Neural progenitor cell (in vitro differentiated cells): ENCODE measurements at regions not wholly inside any gene's neighbourhood (a gene's known extent, or its start where the extent isn't known, plus 50 kb on each side); places are given as distances from the start of the nearest gene placed in this dataset.

ENCODE experiments used
- DNase-seq: peaks from one replicate; pipeline ENCODE4 v3.0.0-alpha.2; 2016; ENCODE audit warnings: low spot score
- H2AFZ ChIP-seq: fragments of 200-600 bp; sonication (generic); replicated peaks from 2 replicates; pipeline ENCODE4 v1.6.1; 2016; ENCODE audit warnings: antibody characterized with exemption
- H3F3A ChIP-seq: fragments of 200-600 bp; sonication (generic); 2 replicates; pipeline ENCODE4 v1.6.1; 2016; ENCODE audit warnings: antibody characterized with exemption, low read depth
- H3K27ac ChIP-seq: fragments of 200-600 bp; sonication (generic); 2 replicates; pipeline ENCODE4 v1.5.1; 2016; ENCODE audit warnings: mild to moderate bottlenecking
- H3K27me3 ChIP-seq: fragments of 200-600 bp; sonication (generic); 2 replicates; pipeline ENCODE4 v1.6.1; 2016; ENCODE audit warnings: mild to moderate bottlenecking, moderate library complexity
- H3K36me3 ChIP-seq: fragments of 200-600 bp; sonication (generic); 2 replicates; pipeline ENCODE4 v1.5.1; 2016
- H3K4me1 ChIP-seq: fragments of 200-600 bp; sonication (generic); 2 replicates; pipeline ENCODE4 v1.6.1; 2016; ENCODE audit warnings: mixed run types
- H3K4me2 ChIP-seq: fragments of 200-600 bp; sonication (generic); 2 replicates; pipeline ENCODE4 v1.6.1; 2016
- H3K4me3 ChIP-seq: fragments of 200-600 bp; sonication (generic); 2 replicates; pipeline ENCODE4 v1.5.1; 2016
- H3K79me2 ChIP-seq: fragments of 200-600 bp; sonication (generic); 2 replicates; pipeline ENCODE4 v1.6.1; 2016; ENCODE audit warnings: low read depth
- H3K9ac ChIP-seq: fragments of 200-600 bp; sonication (generic); 2 replicates; pipeline ENCODE4 v1.6.1; 2016
- H3K9me3 ChIP-seq: fragments of 200-600 bp; sonication (generic); 2 replicates; pipeline ENCODE4 v1.5.1; 2016; ENCODE audit warnings: low read depth
- H4K20me1 ChIP-seq: fragments of 200-600 bp; sonication (generic); 2 replicates; pipeline ENCODE4 v1.6.1; 2016; ENCODE audit warnings: low read depth
- H3K27ac Mint-ChIP-seq: 3 replicates; pipeline ENCODE4 v1.8.0; 2021; ENCODE audit warnings: mixed read lengths
- H3K27me3 Mint-ChIP-seq: 2 replicates; pipeline ENCODE4 v1.8.0; 2022; ENCODE audit warnings: low read depth, mild to moderate bottlenecking, inconsistent platforms, moderate library complexity, mixed read lengths; ENCODE audit not compliant: insufficient read depth
- H3K36me3 Mint-ChIP-seq: 3 replicates; pipeline ENCODE4 v1.8.0; 2021; ENCODE audit warnings: mixed read lengths
- H3K4me1 Mint-ChIP-seq: 3 replicates; pipeline ENCODE4 v1.8.0; 2021; ENCODE audit warnings: mixed read lengths
- H3K4me3 Mint-ChIP-seq: 3 replicates; pipeline ENCODE4 v1.8.0; 2021; ENCODE audit warnings: mild to moderate bottlenecking, moderate library complexity, mixed read lengths
- H3K9me3 Mint-ChIP-seq: 3 replicates; pipeline ENCODE4 v1.8.0; 2020; ENCODE audit warnings: mixed read lengths
- CTCF ChIP-seq: fragments of 200-600 bp; sonication (generic); IDR thresholded peaks from 2 replicates; pipeline ENCODE4 v1.5.1; 2017; ENCODE audit warnings: antibody characterized with exemption, mild to moderate bottlenecking
- EZH2 ChIP-seq: fragments of 200-600 bp; sonication (generic); IDR thresholded peaks from 2 replicates; pipeline ENCODE4 v1.6.1; 2017; ENCODE audit warnings: antibody characterized with exemption, mild to moderate bottlenecking, moderate library complexity
- EZH2phosphoT487 ChIP-seq: fragments of 200-600 bp; sonication (generic); IDR thresholded peaks from 2 replicates; pipeline ENCODE4 v1.6.1; 2017; ENCODE audit warnings: antibody characterized with exemption

DNA sequence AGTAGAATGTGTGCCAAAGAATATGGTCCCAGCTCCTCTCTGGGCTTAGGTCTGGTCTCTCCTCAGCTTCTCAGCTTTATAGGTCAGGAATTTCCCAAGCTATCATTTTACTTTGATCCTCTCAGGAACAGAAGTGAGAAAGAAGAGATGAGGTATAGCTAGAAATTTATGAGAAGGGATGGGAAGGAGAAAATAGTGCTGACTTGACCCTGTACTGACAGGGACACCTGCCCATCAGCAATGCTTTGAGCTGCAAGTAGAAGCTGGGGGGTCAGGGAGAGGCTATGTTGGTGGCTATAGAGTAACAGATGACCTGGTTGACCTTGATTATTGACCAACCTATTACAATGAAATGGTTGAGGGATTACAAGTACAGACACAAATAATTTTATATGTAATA, 75.0 kb downstream of the XCL2 start:
- TF ChIP-seq EZH2, result no peak
- TF ChIP-seq CTCF, result no peak
- no peak for TF ChIP-seq EZH2phosphoT487
- H3K4me2 ChIP-seq, result no peak overlapping the region

DNA sequence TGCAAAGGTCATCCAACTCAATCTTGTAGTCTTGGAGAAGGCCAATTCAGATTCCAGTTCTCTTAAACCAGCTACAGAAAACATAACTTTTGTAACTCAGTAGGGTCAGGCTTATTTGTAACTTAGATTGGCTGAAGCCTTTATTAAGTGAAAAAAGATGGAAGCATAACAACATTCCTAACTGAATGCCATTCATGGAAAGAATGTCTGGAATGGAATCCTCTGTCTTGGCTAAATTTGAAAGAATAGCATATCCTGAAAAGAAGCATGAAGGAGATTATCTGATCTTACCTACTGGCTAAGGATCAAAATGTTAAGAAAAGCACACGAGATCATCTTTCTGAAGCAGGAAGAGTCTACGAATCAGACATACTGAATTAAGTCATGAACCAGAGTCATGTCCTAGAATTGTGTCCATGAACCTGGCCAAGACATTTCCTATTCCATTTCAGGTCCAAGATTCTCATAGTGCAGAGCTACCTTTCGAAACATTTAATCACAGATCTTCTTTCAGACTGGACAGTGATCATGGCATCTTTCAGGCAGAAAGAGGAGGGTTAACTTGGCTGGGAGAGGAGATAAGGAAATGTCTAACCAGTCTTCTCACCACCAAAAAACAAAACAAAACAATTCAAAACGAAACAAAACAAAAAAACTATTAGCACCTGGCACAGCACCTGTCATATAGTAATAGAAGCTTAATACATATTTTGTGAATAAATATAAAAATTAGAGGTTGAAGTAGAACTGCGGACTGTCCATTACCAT, 75.6 kb downstream of the XCL2 start:
- Histone ChIP-seq H2AFZ (no peak overlapping the region), H3K9me3 (no peaks in the 10 kb centered on the region), H3K27ac (no peak overlapping the region), H4K20me1 (no peaks in the 10 kb centered on the region), H3K79me2 (no peaks in the 10 kb centered on the region), H3K4me1 (peaks cover 4% of the 10 kb centered on the region), H3K27me3 (no peaks in the 10 kb centered on the region), H3F3A (peaks cover 9% of the 10 kb centered on the region), H3K4me2 (no peak overlapping the region), H3K9ac (no peak overlapping the region), H3K4me3 (no peak overlapping the region), H3K36me3 (no peaks in the 10 kb centered on the region)
- Mint-ChIP-seq H3K4me3 (no peak overlapping the region), H3K9me3 (peaks cover 4% of the 10 kb centered on the region), H3K36me3 (no peaks in the 10 kb centered on the region), H3K27me3 (no peaks in the 10 kb centered on the region), H3K27ac (no peak overlapping the region), H3K4me1 (peaks cover 27% of the 10 kb centered on the region)
- no peak for TF ChIP-seq EZH2phosphoT487
- no peak for TF ChIP-seq CTCF
- TF ChIP-seq EZH2, result no peak
- DNase-seq, result no peak

More for the DNA sequence above, 75.0 kb downstream of the XCL2 start:
- Histone ChIP-seq H2AFZ (no peak overlapping the region), H3K27me3 (no peaks in the 10 kb centered on the region), H3K27ac (no peak overlapping the region), H3K79me2 (no peaks in the 10 kb centered on the region), H4K20me1 (no peaks in the 10 kb centered on the region), H3F3A (peaks cover 9% of the 10 kb centered on the region), H3K4me1 (peaks cover 4% of the 10 kb centered on the region), H3K9ac (no peak overlapping the region), H3K4me3 (no peak overlapping the region), H3K9me3 (no peaks in the 10 kb centered on the region), H3K36me3 (no peaks in the 10 kb centered on the region)
- peaks cover 8% of the 10 kb centered on the region for H3K9me3 Mint-ChIP-seq
- no peak for DNase-seq
- no peaks in the 10 kb centered on the region for H3K36me3 Mint-ChIP-seq
- H3K4me3 Mint-ChIP-seq, result no peak overlapping the region
- H3K27ac Mint-ChIP-seq, result no peak overlapping the region
- peaks cover 27% of the 10 kb centered on the region for H3K4me1 Mint-ChIP-seq
- H3K27me3 Mint-ChIP-seq, result no peaks in the 10 kb centered on the region

- no peaks in the 10 kb centered on the region for H3K9me3 ChIP-seq
- H3K27me3 Mint-ChIP-seq, result peaks cover under 1% of the 10 kb centered on the region
- peaks cover 4% of the 10 kb centered on the region for H3K9me3 Mint-ChIP-seq
- TF ChIP-seq CTCF (no peak), EZH2phosphoT487 (no peak), EZH2 (no peak)
- peaks cover 8% of the 10 kb centered on the region for H3F3A ChIP-seq
- no peaks in the 10 kb centered on the region for H3K27me3 ChIP-seq
- no peak overlapping the region for H3K9ac ChIP-seq
- H3K4me3 Mint-ChIP-seq, result no peak overlapping the region
- no peaks in the 10 kb centered on the region for H3K36me3 Mint-ChIP-seq
- no peak overlapping the region for H3K27ac ChIP-seq
- H3K79me2 ChIP-seq, result no peaks in the 10 kb centered on the region
- H3K4me3 ChIP-seq, result no peak overlapping the region
- no peak overlapping the region for H2AFZ ChIP-seq
- no peak for DNase-seq
- no peak overlapping the region for H3K27ac Mint-ChIP-seq
- H3K4me1 ChIP-seq, result peaks cover 4% of the 10 kb centered on the region
- no peaks in the 10 kb centered on the region for H4K20me1 ChIP-seq
- no peaks in the 10 kb centered on the region for H3K36me3 ChIP-seq
- no peak overlapping the region for H3K4me2 ChIP-seq
- peaks cover 27% of the 10 kb centered on the region for H3K4me1 Mint-ChIP-seq
These were observed 76.3 kb downstream of the XCL2 start for GRCh38 chr1:168467452-168467851.
